BE2C (cell line): ENCODE measurements at regions not wholly inside any gene's neighbourhood (a gene's known extent, or its start where the extent isn't known, plus 50 kb on each side); places are given as distances from the start of the nearest gene placed in this dataset.

Experiments
- DNase-seq: peaks from one replicate; pipeline ENCODE4 v3.0.0-alpha.2; 2020
- H3K27me3 ChIP-seq: fragments of 250-450 bp; sonication (Bioruptor Pico); 2 replicates; pipeline ENCODE4 v1.5.1; 2020; ENCODE audit warnings: mild to moderate bottlenecking
- H3K36me3 ChIP-seq: fragments of 250-450 bp; sonication (Bioruptor Pico); 2 replicates; pipeline ENCODE4 v1.5.1; 2020; ENCODE audit warnings: mild to moderate bottlenecking
- H3K4me1 ChIP-seq: fragments of 250-450 bp; sonication (Bioruptor Pico); 2 replicates; pipeline ENCODE4 v1.5.1; 2020
- H3K4me3 ChIP-seq: 2 replicates; pipeline ENCODE4 v1.5.1; 2011; ENCODE audit warnings: low read depth, low read length
- H3K9me3 ChIP-seq: fragments of 250-450 bp; sonication (Bioruptor Pico); 2 replicates; pipeline ENCODE4 v1.5.1; 2020
- TF ChIP-seq, protein P1 (sequence below): IDR thresholded peaks from 2 replicates; pipeline ENCODE4 v1.5.1; 2012; ENCODE audit warnings: mild to moderate bottlenecking, low read depth, low read length

GRCh38 chr6:101066481-101066880 lies 185.4 kb upstream of the ASCC3 start:
- Histone ChIP-seq H3K9me3 (no peaks in the 10 kb centered on the region), H3K27me3 (no peaks in the 10 kb centered on the region), H3K4me3 (no peak overlapping the region), H3K36me3 (no peaks in the 10 kb centered on the region), H3K4me1 (no peaks in the 10 kb centered on the region)
- DNase-seq = no peak
- TF ChIP-seq, protein P1, sequence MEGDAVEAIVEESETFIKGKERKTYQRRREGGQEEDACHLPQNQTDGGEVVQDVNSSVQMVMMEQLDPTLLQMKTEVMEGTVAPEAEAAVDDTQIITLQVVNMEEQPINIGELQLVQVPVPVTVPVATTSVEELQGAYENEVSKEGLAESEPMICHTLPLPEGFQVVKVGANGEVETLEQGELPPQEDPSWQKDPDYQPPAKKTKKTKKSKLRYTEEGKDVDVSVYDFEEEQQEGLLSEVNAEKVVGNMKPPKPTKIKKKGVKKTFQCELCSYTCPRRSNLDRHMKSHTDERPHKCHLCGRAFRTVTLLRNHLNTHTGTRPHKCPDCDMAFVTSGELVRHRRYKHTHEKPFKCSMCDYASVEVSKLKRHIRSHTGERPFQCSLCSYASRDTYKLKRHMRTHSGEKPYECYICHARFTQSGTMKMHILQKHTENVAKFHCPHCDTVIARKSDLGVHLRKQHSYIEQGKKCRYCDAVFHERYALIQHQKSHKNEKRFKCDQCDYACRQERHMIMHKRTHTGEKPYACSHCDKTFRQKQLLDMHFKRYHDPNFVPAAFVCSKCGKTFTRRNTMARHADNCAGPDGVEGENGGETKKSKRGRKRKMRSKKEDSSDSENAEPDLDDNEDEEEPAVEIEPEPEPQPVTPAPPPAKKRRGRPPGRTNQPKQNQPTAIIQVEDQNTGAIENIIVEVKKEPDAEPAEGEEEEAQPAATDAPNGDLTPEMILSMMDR = no peak

DNA sequence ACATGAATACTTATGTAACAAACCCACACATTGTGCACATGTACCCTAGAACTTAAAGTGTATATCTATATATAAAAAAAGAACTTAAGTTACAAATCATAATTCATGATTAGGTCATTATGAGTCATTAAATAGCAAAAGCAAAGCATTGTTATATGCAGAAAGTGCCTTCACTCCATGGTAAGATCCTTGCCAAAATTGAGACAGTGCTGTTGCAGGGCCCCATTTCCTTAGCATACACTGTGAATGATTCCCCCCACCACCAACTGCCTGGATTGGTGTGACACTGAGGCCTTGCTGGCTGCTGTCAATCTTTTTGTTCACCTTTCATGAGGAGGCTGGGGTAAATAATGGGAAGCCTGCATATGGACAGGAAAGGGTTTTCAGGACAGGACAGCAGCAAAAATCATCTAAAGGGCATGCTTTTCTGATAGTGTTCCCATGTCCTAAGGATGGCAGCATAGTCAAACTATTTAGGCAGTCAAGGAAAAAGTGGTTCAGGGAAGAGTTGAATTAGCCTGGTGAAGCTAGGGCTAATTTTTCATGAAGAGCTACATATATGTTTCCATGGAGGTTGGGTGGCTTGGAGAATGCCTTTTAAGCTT lies 188.2 kb upstream of the ASCC3 start:
- Histone ChIP-seq H3K4me1 (no peaks in the 10 kb centered on the region), H3K36me3 (no peaks in the 10 kb centered on the region), H3K4me3 (no peak overlapping the region), H3K27me3 (no peaks in the 10 kb centered on the region), H3K9me3 (no peaks in the 10 kb centered on the region)
- no peak for DNase-seq
- TF ChIP-seq, protein P1 = no peak

GRCh38 chr6:101070044-101070608 lies 189.0 kb upstream of the ASCC3 start:
- Histone ChIP-seq H3K9me3 (no peaks in the 10 kb centered on the region), H3K4me3 (no peak overlapping the region), H3K27me3 (no peaks in the 10 kb centered on the region), H3K36me3 (no peaks in the 10 kb centered on the region), H3K4me1 (no peaks in the 10 kb centered on the region)
- TF ChIP-seq, protein P1 = no peak
- DNase-seq = no peak

DNA sequence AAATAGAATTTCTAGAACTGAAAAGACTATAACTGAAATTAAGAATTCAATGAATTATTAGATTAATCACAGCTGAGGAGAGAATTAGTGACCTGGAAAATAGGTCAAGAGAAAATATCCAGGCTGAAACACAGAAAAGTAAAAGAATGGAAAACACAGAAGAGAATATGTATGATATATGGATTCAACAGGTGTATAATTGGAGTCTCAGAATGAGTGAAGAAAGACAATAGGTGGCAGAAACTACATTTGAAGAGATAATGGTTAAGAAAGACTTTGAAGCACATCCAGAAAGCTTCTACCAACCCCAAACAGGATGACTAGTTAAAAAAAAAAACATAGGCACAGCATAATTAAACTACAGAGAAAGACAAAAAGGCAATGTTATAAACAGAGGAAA lies 196.2 kb upstream of the ASCC3 start:
- no peak for DNase-seq
- H3K4me1 ChIP-seq = no peaks in the 10 kb centered on the region
- TF ChIP-seq, protein P1 = no peak
- H3K4me3 ChIP-seq = no peak overlapping the region
- no peaks in the 10 kb centered on the region for H3K27me3 ChIP-seq
- no peaks in the 10 kb centered on the region; the same call in 1 of the 2 replicates for H3K9me3 ChIP-seq
- no peaks in the 10 kb centered on the region for H3K36me3 ChIP-seq

GRCh38 chr6:101079696-101080270 lies 198.7 kb upstream of the ASCC3 start:
- Histone ChIP-seq H3K27me3 (no peaks in the 10 kb centered on the region), H3K4me1 (no peaks in the 10 kb centered on the region), H3K36me3 (no peaks in the 10 kb centered on the region), H3K4me3 (no peak overlapping the region), H3K9me3 (no peaks in the 10 kb centered on the region; the same call in 1 of the 2 replicates)
- no peak for DNase-seq
- TF ChIP-seq, protein P1 = no peak

DNA sequence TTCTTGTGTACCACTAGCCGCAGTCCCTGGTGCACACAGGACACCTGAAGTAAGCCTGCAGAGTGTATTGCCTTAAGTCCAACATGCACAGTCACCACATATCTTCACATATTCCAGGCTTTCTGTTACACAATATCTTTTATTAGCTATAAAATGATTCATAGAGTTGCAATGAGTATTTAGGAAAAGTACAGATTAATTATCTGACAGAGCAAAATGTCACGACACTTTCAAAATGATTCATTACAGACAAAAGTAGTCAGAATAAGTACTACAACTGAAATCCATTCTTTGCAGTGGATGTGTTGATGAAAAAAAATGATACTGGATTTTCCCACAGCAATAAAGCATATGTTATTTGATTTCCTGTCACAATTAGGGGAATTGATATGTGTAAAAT lies 199.5 kb upstream of the ASCC3 start:
- Histone ChIP-seq H3K9me3 (no peaks in the 10 kb centered on the region; the same call in 1 of the 2 replicates), H3K4me1 (no peaks in the 10 kb centered on the region), H3K27me3 (no peaks in the 10 kb centered on the region), H3K4me3 (no peak overlapping the region), H3K36me3 (no peaks in the 10 kb centered on the region)
- no peak for DNase-seq
- TF ChIP-seq, protein P1 = no peak
